ENCODE measurements at regions not wholly inside any gene's neighbourhood (a gene's known extent, or its start where the extent isn't known, plus 50 kb on each side); places are given as distances from the start of the nearest gene placed in this dataset.

DNA sequence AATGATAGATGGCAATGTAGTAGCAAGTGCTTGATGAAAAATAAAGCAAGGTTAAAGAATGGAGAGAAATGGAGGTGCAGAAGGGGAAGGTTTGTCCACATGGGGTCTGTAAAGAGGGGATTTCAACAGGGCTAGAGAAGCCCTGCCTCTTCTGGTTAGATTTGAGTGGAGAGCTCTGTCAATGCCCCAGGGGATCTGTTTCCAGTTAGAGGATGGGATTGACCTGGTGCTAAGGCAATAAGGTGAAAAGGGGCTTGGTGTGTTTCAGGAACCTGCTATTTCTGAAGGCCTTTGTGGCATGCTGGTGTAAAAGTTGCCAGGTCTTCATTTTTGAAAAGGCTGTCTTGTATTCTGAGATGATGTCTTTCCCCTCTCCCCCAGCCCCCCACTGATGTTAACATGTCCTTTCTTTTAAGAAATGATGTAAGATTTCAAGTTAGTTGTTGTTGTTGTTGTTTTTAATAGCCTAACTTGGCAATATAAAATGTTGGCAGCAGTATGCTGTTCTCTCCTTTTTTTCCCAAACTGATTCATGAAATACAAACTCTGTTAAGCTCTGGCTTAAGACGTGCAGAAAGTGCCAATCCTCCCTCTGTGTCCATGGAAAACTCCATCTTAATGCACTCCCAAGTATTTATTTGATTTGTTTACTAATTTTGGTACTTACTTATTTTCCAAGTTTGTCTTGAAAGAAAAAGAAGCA lies 370.3 kb upstream of the ADGRL2 start:
- DNase-seq, result no peak

GRCh38 chr1:81428998-81429397 lies 371.7 kb upstream of the ADGRL2 start:
- no peak for DNase-seq

DNA sequence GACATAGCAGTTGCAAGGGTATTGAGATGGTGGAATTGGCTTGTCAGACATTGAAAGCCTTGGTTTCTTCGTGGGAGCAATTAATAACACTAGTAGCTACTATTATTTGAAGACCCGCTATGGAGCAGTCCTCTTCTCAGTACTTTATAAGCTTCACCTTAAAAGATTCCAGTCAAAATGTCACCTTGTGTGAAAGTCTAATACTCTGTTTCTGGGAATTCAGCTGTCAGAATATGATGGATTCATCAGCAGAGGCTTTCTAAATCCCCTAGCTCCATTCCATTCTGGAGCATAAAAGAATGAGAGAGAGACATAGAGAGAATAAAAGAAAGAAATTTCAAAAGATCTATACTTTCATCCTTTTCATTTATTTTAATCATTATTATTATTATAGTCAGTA lies 375.9 kb upstream of the ADGRL2 start:
- DNase-seq, result no peak

DNA sequence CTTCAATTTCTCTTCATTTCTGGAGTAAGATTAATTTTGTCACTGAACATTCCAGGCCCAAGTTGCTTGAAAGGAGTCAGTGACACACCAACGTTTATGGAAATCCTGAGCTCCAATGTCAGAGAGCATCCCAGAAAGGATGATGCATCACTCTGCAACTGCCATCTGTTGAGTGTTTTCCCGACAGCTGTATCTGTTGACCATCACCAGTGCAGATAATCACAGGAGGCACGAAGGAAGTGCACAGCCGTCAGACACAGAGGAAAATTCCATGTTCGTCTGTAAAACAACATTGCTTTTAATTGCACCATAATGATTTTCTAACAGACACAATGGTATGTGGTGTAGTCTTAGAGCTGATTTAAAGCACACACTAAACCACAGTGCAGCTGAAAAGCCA lies 376.7 kb upstream of the ADGRL2 start:
- no peak for DNase-seq

- DNase-seq, result no peak
These were observed 380.0 kb upstream of the ADGRL2 start for GRCh38 chr1:81420760-81421159.

DNA sequence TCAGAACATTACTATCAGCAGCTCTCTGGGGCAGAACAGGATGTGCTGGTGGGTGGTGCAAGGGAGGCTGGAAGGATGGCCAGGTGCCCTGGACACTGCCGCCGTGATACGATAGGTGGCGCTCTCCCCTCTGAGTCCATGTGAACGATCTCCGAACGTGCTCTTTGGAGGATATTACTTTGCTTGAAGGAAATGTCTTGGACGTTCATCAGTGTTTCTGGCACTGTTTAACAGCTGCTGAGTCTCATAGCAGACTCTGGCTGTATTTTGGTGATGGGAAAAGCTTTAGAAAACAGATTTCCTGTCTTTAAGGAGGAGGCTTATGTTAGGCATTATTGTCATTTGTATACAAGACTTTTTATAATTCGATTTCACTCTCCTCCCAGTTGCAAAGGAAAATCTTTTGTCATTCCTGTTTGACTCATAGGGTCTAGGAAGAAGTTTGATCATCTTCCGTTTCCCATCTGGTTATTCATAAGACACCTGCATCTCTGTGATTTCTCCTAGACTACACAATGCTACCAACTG lies 386.2 kb upstream of the ADGRL2 start:
- no peak for DNase-seq

DNA sequence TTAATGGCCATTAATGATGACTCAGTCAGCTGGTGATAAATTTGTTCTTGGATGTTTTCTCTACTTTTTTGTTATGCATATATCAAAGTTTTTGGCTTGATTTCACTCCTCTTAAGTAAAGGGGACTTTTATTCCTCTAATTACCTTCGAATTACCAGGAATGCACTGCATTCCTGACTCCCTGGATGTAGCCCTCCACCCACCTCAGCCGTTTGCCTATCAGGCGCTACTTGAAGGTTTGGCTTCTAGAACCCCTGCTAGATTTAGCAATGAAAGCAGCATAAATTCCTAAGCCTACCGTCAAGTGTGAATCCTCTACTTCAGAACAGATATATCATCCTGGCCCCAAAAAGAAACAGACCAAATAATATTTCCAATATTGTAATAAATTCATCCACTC lies 387.8 kb upstream of the ADGRL2 start:
- DNase-seq, result no peak

- DNase-seq, result no peak
These were observed 389.8 kb upstream of the ADGRL2 start for GRCh38 chr1:81410941-81411340.

- DNase-seq, result no peak
These were observed 390.4 kb upstream of the ADGRL2 start for GRCh38 chr1:81410351-81410750.

GRCh38 chr1:81409780-81410274 lies 390.9 kb upstream of the ADGRL2 start:
- no peak for DNase-seq

- DNase-seq, result no peak
These were observed 391.5 kb upstream of the ADGRL2 start for GRCh38 chr1:81409262-81409661.

DNA sequence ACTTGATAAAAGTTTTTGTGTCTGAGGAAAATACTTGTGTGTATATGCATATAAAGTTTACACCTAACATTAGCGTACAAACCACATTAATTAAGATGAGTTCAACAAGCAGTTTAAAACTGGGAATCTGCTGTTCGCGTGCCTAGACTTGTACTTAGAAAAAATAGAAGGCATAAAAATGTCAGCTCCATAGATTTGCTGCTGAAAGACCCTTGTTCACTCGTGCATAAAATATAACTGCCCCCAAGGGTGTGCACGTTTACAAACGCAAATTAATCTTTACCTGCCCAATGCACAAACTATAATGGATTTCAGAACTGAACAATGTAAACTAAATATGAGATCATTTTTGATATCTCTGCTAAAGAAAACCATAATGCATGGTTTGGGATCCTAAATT lies 392.3 kb upstream of the ADGRL2 start:
- DNase-seq, result no peak

- DNase-seq, result no peak
These were observed 393.5 kb upstream of the ADGRL2 start for GRCh38 chr1:81407000-81407821.

GRCh38 chr1:81406292-81406999 lies 394.3 kb upstream of the ADGRL2 start:
- no peak for DNase-seq

- no peak for DNase-seq
These were observed 402.7 kb upstream of the ADGRL2 start for GRCh38 chr1:81398041-81398440.

DNA sequence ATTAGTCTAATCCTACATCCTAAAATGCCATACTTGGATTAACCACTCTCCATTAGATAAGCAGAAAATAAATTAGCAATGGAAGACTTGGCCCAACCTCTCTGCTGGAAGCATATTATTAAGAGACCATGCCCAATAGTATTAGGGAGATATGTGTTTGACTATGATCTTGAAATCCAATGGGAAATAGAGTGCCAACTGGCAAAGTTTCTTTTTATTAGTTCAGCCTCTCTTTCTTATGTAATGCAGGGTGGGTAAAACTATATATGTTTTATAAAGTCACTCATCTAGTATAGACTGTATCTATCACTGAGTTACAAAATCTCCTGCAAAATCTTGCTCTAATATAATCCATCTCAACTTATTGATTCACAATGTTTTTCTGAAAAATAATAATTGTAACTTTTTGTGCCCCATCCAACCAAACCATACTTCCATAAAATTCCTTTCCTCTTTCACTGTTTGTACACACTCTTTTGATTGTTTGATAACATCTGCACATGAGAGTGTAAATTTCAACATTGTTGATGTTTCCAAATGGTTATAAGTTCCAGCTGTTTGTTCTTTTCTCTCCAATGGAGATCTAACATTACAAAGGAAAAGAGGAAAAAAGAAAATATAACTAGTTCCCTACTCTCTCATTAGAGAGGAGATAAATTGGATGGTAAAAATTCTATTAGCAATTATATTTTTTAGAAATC lies 408.1 kb upstream of the ADGRL2 start:
- DNase-seq, result no peak

DNA sequence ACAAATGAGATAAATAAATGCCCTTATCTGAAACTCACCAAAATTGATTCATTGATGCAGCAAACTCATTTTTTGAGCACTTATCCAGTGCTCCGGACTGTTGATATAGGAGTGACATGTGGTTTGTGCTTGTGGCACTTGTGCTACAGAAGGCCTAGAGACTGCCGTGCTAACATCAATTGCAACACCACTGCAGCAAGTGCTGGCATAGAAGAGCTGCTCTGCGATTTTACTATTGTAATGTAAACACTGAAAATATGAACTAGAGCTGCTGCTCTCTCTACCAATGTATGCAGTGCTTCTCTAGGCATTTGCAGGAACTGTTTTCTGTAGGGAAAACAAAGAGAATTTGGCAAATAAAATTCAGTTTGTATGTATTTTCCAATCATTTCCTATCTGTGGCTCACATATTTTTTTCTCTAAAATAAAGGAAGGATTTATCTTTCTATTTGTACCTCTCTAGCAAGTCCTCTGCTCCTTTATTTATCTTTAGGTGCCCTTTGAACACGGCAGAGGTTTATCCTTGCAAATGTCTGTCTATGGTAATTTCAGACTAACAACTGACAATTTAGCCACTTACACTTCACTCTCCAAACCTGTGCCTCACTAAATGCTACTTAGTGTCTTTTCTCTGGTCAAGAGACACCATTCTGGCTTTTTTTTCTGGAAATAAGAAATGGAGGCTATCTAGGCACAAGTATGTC lies 409.5 kb upstream of the ADGRL2 start:
- no peak for DNase-seq

DNA sequence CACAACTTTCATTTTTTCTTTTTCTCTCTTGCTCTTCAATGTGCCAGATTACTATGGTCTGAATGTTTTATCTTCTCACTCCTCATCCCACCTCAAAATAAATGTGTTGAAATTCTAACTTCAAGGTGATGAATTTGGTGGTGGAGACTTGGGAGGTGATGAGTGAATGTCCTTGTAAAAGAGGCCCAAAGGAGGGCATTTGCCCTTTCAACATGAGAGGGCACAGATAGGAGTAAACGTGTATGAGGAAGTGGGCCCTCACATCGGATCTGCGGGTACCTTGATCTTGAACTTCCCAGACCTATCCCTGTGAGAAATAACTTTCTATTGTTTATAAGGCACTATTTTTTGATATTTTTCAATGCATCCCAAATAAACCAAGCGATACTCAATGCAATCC lies 412.3 kb upstream of the ADGRL2 start:
- no peak for DNase-seq

DNA sequence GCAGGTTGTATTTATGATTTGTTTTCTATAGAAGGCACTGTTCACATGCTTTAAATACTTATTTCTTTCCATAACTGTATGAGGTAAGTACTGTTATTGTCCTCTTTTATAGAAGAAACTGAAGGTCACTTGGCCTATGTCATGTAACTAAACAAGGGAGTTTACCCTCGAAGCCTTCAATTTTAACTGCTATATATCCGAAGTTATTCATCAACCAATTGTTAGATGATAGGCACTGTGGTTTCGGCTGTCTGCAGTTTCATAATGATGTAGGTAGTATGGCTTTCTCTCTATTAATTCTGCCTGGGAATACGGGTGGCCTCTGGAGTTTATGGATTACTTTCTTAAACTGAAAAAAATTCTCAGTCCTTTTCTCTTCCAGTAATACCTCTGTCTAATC lies 413.3 kb upstream of the ADGRL2 start:
- DNase-seq, result no peak

GRCh38 chr1:81382561-81382960 lies 418.2 kb upstream of the ADGRL2 start:
- no peak for DNase-seq

- no peak for DNase-seq
These were observed 418.9 kb upstream of the ADGRL2 start for GRCh38 chr1:81381881-81382280.

DNA sequence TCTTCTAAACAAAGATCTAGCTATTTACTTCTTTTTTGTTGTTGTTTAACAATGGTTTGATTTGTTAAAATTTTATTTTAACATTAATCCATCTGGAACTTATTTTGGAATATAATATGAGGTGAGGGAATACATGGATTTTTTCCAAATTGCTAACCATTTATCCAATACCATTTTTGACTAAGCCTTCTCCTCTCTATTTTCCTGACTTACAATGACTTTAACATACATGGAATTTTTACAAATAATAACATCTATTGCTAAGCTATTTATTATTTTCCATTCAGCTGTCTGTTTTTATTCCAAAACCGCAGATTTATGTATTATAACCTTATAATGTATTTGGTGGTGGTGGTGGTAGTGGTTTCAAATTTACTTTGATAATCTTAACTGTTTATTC lies 420.3 kb upstream of the ADGRL2 start:
- DNase-seq, result no peak
